Tibial nerve (tissue), 4 donors: ENCODE measurements at regions not wholly inside any gene's neighbourhood (a gene's known extent, or its start where the extent isn't known, plus 50 kb on each side); places are given as distances from the start of the nearest gene placed in this dataset.
"Not testable (repeated sequence)": the region's sequence is repeated elsewhere in the genome, so short reads cannot be mapped to it uniquely, and the experiment has no call there.

Experiments used
- EP300 ChIP-seq, 2 donors: sonication (generic); formaldehyde crosslinking; IDR thresholded peaks; one replicate each; pipeline ENCODE4 v1.6.1; 2017; ENCODE audit warnings: antibody characterized with exemption in 2 of 2, mild to moderate bottlenecking in 1 of 2
- POLR2A ChIP-seq, 2 donors: fragments of 450-650 bp; IDR thresholded peaks; one replicate each; pipeline ENCODE4 v1.6.1; 2017; ENCODE audit warnings: antibody characterized with exemption in 2 of 2, mild to moderate bottlenecking in 2 of 2, moderate library complexity in 2 of 2
- TF ChIP-seq, protein P1 (sequence below), 5 experiments: fragments of 200-600 bp in 3 of 5; fragments of 450-650 bp in 2 of 5; sonication (generic) in 3 of 5; IDR thresholded peaks; one replicate each; pipeline ENCODE4 v1.5.1; 2016 to 2019; ENCODE audit warnings: antibody characterized with exemption in 5 of 5, mild to moderate bottlenecking in 3 of 5, moderate library complexity in 2 of 5

DNA sequence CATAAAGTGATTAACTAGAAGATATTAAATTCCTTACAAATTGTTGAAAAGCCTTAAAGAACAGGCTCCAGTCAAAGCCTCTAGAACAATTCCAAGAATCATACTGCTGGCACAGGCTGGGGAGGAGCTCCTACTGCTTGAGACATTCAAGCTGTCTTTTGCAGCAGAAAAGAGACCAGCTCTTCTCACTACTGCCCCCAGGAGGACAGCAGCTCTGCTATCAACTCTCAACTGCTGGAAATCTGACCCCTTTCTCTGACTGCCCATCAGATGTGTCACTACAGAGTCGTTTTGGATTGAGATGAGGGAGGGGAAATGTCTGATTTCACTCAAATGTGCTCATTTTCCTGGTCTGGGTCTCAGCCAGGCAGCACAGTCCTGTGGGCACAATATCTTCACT is 421.0 kb downstream of the RPIA start:
- TF ChIP-seq, protein P1, sequence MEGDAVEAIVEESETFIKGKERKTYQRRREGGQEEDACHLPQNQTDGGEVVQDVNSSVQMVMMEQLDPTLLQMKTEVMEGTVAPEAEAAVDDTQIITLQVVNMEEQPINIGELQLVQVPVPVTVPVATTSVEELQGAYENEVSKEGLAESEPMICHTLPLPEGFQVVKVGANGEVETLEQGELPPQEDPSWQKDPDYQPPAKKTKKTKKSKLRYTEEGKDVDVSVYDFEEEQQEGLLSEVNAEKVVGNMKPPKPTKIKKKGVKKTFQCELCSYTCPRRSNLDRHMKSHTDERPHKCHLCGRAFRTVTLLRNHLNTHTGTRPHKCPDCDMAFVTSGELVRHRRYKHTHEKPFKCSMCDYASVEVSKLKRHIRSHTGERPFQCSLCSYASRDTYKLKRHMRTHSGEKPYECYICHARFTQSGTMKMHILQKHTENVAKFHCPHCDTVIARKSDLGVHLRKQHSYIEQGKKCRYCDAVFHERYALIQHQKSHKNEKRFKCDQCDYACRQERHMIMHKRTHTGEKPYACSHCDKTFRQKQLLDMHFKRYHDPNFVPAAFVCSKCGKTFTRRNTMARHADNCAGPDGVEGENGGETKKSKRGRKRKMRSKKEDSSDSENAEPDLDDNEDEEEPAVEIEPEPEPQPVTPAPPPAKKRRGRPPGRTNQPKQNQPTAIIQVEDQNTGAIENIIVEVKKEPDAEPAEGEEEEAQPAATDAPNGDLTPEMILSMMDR (IDR thresholded peaks at IDR 0.05): not testable (repeated sequence)
- not testable (repeated sequence) for TF ChIP-seq EP300, POLR2A (IDR thresholded peaks at IDR 0.05)
